HFFc6 (cell line): ENCODE measurements at regions not wholly inside any gene's neighbourhood (a gene's known extent, or its start where the extent isn't known, plus 50 kb on each side); places are given as distances from the start of the nearest gene placed in this dataset.

Experiments used
- DNase-seq: peaks from one replicate; pipeline ENCODE4 v3.0.0-alpha.2; 2018
- H3K27ac Mint-ChIP-seq: 2 replicates; pipeline ENCODE4 v1.8.0; 2020; ENCODE audit warnings: mild to moderate bottlenecking, mixed read lengths
- H3K27me3 Mint-ChIP-seq: 2 replicates; pipeline ENCODE4 v1.8.0; 2021; ENCODE audit warnings: mild to moderate bottlenecking, moderate library complexity, mixed read lengths; ENCODE audit not compliant: insufficient read depth
- H3K36me3 Mint-ChIP-seq: 2 replicates; pipeline ENCODE4 v1.8.0; 2021; ENCODE audit warnings: low read depth, mixed read lengths
- H3K4me1 Mint-ChIP-seq: 2 replicates; pipeline ENCODE4 v1.8.0; 2020; ENCODE audit warnings: low read depth, mixed read lengths
- H3K4me3 Mint-ChIP-seq: 2 replicates; pipeline ENCODE4 v1.8.0; 2020; ENCODE audit warnings: mild to moderate bottlenecking, moderate library complexity, mixed read lengths
- H3K9me3 Mint-ChIP-seq: 2 replicates; pipeline ENCODE4 v1.8.0; 2020; ENCODE audit warnings: mild to moderate bottlenecking, mixed read lengths
- CTCF ChIP-seq: fragments of 200-600 bp; sonication (generic); IDR thresholded peaks from 2 replicates; pipeline ENCODE4 v1.5.0; 2021; ENCODE audit warnings: antibody characterized with exemption, mild to moderate bottlenecking

- no peak for DNase-seq
- Mint-ChIP-seq H3K36me3 (no peaks in the 10 kb centered on the region), H3K9me3 (peaks cover 6% of the 10 kb centered on the region), H3K27me3 (no peaks in the 10 kb centered on the region), H3K4me3 (no peak overlapping the region), H3K27ac (no peak overlapping the region), H3K4me1 (no peaks in the 10 kb centered on the region)
- no peak for TF ChIP-seq CTCF
Measured at GRCh38 chr18:60892855-60893254, 440.4 kb upstream of the CDH20 start.

DNA sequence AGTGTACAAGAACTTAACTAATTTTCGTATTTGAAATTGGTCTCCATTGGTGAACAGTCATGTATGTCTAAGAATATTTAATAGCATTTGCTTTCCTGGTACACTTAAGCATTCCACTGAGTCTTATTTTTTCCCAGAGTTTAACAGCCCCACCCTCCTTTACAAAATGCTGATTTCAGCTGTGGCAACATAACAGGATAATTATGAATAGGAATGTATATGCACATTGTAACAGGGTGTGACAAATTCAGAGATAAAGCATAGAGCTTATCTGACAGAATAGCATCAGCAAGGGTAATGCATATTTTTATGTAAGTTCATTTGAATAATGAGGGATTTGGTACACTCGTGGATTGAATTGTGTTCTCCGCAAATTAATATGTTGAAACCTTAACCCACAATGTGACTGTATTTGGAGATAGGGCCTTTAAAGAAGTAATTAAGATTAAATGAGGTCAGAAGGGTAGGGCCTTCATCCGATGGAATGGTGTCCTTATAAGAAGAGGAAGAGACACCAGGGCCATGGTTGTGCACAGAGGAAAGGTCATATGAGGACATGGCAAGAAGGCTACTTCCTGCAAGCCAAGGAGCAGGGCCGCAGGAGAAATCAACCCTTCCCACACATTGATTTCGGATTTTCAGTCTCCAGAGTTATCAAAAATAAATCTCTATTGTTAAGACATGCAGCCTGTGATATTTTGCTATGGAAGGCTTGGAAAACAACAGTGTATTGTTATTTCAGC is 439.7 kb upstream of the CDH20 start:
- no peak for TF ChIP-seq CTCF
- no peak overlapping the region for H3K4me3 Mint-ChIP-seq
- H3K4me1 Mint-ChIP-seq = no peaks in the 10 kb centered on the region
- H3K27me3 Mint-ChIP-seq = no peaks in the 10 kb centered on the region
- H3K27ac Mint-ChIP-seq = no peak overlapping the region
- peaks cover 6% of the 10 kb centered on the region for H3K9me3 Mint-ChIP-seq
- no peak for DNase-seq
- no peaks in the 10 kb centered on the region for H3K36me3 Mint-ChIP-seq

DNA sequence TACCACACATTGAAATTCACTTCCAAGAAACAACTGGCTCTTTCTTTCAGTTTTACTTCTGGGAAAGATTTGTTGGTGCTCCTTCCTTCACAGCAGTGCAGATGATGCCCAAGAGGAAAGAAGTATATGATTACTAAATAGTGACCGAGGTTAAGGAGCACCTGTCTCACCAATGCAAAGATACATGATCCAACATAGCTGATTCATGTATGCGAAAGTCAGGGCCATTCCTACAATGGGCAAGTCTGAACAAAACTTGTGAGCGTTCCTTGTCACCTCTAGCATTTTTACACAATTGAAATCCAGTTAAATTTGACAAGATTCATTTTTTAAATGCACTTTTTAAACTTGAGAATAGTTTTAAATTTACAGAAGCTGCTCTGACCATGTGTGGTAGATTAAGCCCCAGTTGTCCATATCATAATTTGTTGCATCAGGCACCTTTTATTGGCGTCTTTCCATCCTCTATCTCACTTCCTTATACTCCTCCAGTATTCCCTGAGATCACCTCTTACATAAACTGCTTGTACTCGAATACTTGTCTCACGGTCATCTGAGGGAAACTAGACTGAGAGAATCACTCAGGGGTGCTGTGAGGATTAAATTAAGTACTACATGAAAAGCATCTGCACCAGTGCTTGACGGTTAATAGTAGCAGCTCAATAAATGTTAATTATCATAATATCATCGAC is 438.8 kb upstream of the CDH20 start:
- DNase-seq = no peak
- no peaks in the 10 kb centered on the region for H3K36me3 Mint-ChIP-seq
- no peak overlapping the region for H3K4me3 Mint-ChIP-seq
- H3K4me1 Mint-ChIP-seq = no peaks in the 10 kb centered on the region
- peaks cover 9% of the 10 kb centered on the region for H3K9me3 Mint-ChIP-seq
- no peak for TF ChIP-seq CTCF
- H3K27ac Mint-ChIP-seq = no peak overlapping the region
- no peaks in the 10 kb centered on the region for H3K27me3 Mint-ChIP-seq

GRCh38 chr18:60895181-60895580 is 438.0 kb upstream of the CDH20 start:
- H3K4me3 Mint-ChIP-seq = no peak overlapping the region
- H3K9me3 Mint-ChIP-seq = peaks cover 9% of the 10 kb centered on the region
- TF ChIP-seq CTCF = no peak
- DNase-seq = no peak
- H3K4me1 Mint-ChIP-seq = no peaks in the 10 kb centered on the region
- no peaks in the 10 kb centered on the region for H3K36me3 Mint-ChIP-seq
- no peak overlapping the region for H3K27ac Mint-ChIP-seq
- no peaks in the 10 kb centered on the region for H3K27me3 Mint-ChIP-seq

GRCh38 chr18:60898111-60898510 is 435.1 kb upstream of the CDH20 start:
- TF ChIP-seq CTCF = no peak
- Mint-ChIP-seq H3K4me1 (no peaks in the 10 kb centered on the region), H3K4me3 (no peak overlapping the region), H3K27ac (no peak overlapping the region), H3K9me3 (peaks cover 14% of the 10 kb centered on the region), H3K36me3 (no peaks in the 10 kb centered on the region), H3K27me3 (no peaks in the 10 kb centered on the region)
- DNase-seq = no peak
